ENCODE measurements at regions not wholly inside any gene's neighbourhood (a gene's known extent, or its start where the extent isn't known, plus 50 kb on each side); places are given as distances from the start of the nearest gene placed in this dataset.

DNA sequence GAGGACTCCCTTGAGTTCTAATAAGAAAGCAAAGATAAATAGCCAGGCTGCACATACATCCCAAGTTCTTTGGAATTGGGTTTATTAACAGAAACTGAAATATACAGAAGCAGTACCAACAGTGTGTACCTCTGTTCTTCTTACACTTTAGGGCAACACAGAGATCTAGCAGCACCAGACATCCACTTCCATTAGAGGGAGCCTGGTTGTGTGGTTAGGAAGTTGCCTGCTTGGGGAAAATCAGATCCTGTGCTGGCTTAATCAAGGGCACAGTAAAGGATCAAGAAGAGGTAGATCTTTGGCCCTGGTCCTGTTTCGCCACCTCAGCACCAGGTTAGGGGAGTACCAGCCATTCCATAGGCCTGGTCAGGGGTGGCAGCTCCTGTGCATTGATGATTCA lies 231.1 kb upstream of the ARHGAP24 start:
- intact Hi-C loops (cut with DNase I): no loop called here
- Histone ChIP-seq H3K27me3 (no peaks in the 10 kb centered on the region), H3K36me3 (replicated peaks in 1 of 2; ENCODE audit: insufficient read depth in 1 of 2, low read depth in 2 of 2) (no peaks in the 10 kb centered on the region), H3K27ac (no peak overlapping the region), H3K4me1 (no peaks in the 10 kb centered on the region), H3K9me3 (no peaks in the 10 kb centered on the region), H3K4me3 (no peak overlapping the region)
- WGBS, 2 donors: 79 to 100% methylated on average over 1 of the region's 1 CpG
- ATAC-seq: no peak
- no peak for DNase-seq
- TF ChIP-seq, protein P1, sequence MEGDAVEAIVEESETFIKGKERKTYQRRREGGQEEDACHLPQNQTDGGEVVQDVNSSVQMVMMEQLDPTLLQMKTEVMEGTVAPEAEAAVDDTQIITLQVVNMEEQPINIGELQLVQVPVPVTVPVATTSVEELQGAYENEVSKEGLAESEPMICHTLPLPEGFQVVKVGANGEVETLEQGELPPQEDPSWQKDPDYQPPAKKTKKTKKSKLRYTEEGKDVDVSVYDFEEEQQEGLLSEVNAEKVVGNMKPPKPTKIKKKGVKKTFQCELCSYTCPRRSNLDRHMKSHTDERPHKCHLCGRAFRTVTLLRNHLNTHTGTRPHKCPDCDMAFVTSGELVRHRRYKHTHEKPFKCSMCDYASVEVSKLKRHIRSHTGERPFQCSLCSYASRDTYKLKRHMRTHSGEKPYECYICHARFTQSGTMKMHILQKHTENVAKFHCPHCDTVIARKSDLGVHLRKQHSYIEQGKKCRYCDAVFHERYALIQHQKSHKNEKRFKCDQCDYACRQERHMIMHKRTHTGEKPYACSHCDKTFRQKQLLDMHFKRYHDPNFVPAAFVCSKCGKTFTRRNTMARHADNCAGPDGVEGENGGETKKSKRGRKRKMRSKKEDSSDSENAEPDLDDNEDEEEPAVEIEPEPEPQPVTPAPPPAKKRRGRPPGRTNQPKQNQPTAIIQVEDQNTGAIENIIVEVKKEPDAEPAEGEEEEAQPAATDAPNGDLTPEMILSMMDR (IDR thresholded peaks at IDR 0.05): no peak
- no peak for TF ChIP-seq POLR2A (IDR thresholded peaks at IDR 0.05)

DNA sequence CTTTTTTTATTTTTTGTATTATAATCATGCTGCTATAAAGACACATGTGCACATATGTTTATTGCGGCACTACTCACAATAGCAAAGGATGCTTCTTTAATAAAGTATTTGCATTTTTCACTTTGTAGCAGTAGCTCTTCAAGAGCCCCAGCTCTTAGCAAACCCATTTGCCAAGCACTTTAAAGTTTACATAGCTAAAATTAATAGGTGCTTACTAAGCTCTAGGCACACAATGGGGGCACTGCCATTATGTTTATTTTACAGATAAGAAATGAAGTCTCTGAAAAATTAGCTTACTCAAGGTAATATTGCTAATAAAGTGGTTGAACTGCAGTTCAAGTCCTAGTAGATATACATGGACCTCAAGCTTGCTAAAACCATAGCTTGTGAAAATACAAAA lies 230.3 kb upstream of the ARHGAP24 start:
- no peak for ATAC-seq

DNA sequence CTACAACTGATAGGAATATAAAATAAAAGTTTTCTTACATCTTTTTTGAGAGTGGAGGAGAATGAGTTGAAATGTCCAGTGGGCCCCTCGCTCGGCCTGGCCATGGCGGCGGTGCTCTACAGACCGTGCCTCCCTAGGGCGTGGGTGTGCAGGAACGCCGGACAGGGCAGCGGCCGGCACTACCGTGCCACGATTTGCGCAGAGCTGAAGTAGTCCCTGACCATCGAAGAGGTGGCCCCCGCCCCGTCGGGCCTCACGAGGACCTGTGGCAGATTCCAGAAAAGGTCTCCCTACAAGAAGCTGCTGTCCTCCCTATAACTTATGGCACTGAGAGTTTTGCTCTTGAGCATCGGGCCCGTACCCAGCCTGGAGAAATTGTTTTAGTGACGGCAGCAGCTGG lies 228.9 kb upstream of the ARHGAP24 start:
- H3K36me3 ChIP-seq (replicated peaks in 1 of 2; ENCODE audit: insufficient read depth in 1 of 2, low read depth in 2 of 2): no peaks in the 10 kb centered on the region
- 92 to 98% methylated on average over 19 to 21 of the region's 21 CpGs for WGBS, 2 donors
- H3K4me3 ChIP-seq: no peak overlapping the region
- no peaks in the 10 kb centered on the region for H3K27me3 ChIP-seq
- no peak for ATAC-seq
- no peak overlapping the region for H3K27ac ChIP-seq
- no peak for TF ChIP-seq POLR2A (IDR thresholded peaks at IDR 0.05)
- TF ChIP-seq, protein P1 (IDR thresholded peaks at IDR 0.05): no peak
- H3K4me1 ChIP-seq: no peaks in the 10 kb centered on the region
- no peaks in the 10 kb centered on the region for H3K9me3 ChIP-seq
- no peak for DNase-seq
- intact Hi-C loops (cut with DNase I): no loop called here

More for the DNA sequence above, 230.3 kb upstream of the ARHGAP24 start:
- Histone ChIP-seq H3K27me3 (no peaks in the 10 kb centered on the region), H3K9me3 (no peaks in the 10 kb centered on the region), H3K27ac (no peak overlapping the region), H3K36me3 (replicated peaks in 1 of 2; ENCODE audit: insufficient read depth in 1 of 2, low read depth in 2 of 2) (no peaks in the 10 kb centered on the region), H3K4me3 (no peak overlapping the region), H3K4me1 (no peaks in the 10 kb centered on the region)
- WGBS, 2 donors: 72 to 86% methylated on average over 1 of the region's 1 CpG
- intact Hi-C loops (cut with DNase I): no loop called here
- TF ChIP-seq, protein P1 (IDR thresholded peaks at IDR 0.05): no peak
- TF ChIP-seq POLR2A (IDR thresholded peaks at IDR 0.05): no peak
- no peak for DNase-seq

DNA sequence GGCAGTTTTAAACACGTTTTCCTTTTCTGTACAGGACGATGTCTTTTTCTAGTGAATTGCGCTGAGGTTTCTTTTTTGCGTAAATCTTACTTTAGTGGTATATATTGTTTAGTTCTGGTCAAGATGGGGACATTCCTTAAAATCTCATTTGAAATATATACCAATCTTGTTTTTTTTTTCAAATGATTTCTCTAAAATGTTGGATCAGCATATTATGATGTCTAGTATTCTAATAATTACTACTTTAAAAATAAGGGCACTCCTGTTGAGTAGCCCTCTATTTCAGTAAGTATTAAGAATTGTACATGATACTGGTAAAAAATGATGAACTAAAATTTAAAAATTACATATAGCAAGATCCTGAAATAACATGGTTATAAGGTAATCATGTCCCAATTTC lies 224.1 kb upstream of the ARHGAP24 start:
- Histone ChIP-seq H3K4me3 (no peak overlapping the region), H3K9me3 (peaks cover 0 to 9% (median 0%) of the 10 kb centered on the region in 3 donors), H3K36me3 (replicated peaks in 1 of 2; ENCODE audit: insufficient read depth in 1 of 2, low read depth in 2 of 2) (no peaks in the 10 kb centered on the region), H3K27me3 (no peaks in the 10 kb centered on the region), H3K4me1 (no peaks in the 10 kb centered on the region), H3K27ac (no peak overlapping the region)
- no peak for ATAC-seq
- DNase-seq: no peak
- 52 to 56% methylated on average over 4 of the region's 4 CpGs for WGBS, 2 donors
- intact Hi-C loops (cut with DNase I): no loop called here
- TF ChIP-seq, protein P1 (IDR thresholded peaks at IDR 0.05): no peak
- no peak for TF ChIP-seq POLR2A (IDR thresholded peaks at IDR 0.05)

DNA sequence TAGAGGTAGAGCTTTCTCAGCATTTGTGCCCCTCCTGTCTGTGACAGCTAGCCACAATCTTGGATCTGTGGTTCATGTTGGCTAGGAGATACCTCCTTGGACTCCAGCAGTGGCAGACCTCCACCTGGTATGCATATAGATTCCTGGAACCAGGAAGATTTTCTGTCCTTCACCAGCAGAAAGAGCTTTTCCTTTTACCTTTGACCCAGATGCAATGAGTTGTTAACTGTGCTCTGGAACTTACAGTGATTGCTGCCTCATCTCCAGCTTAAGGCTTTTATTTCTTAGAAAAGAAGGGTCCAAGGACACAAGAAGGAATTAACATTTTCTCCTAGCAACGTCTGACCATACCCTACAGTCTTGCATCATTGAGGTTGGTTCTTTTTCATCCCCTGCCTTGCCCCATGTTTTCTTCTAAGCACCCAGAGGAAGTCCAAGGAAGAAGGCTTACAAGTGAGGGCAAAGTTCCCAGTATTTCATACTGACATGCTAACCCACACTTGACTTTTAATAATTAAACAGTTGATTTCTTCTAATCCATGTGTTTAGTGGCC lies 217.1 kb upstream of the ARHGAP24 start:
- no peak overlapping the region for H3K4me3 ChIP-seq
- no peaks in the 10 kb centered on the region for H3K36me3 ChIP-seq (replicated peaks in 1 of 2; ENCODE audit: insufficient read depth in 1 of 2, low read depth in 2 of 2)
- DNase-seq (no peak), ATAC-seq (no peak)
- WGBS, 2 donors: 26 to 29% methylated on average over 1 of the region's 1 CpG
- no peaks in the 10 kb centered on the region for H3K4me1 ChIP-seq
- H3K27ac ChIP-seq: no peak overlapping the region
- TF ChIP-seq, protein P1 (IDR thresholded peaks at IDR 0.05): no peak
- TF ChIP-seq POLR2A (IDR thresholded peaks at IDR 0.05): no peak
- intact Hi-C loops (cut with DNase I): no loop called here
- no peaks in the 10 kb centered on the region for H3K27me3 ChIP-seq
- H3K9me3 ChIP-seq: peaks cover 0 to 9% (median 0%) of the 10 kb centered on the region in 3 donors
